AG10803 (cell line): ENCODE measurements at regions not wholly inside any gene's neighbourhood (a gene's known extent, or its start where the extent isn't known, plus 50 kb on each side); places are given as distances from the start of the nearest gene placed in this dataset.

Source experiments
- DNase-seq: peaks from one replicate; pipeline ENCODE4 v3.0.0; 2010; ENCODE audit warnings: low read depth
- H3K4me3 ChIP-seq: 2 replicates; pipeline ENCODE4 v1.5.1; 2011; ENCODE audit warnings: mild to moderate bottlenecking, low read length, control low read depth
- TF ChIP-seq, protein P1 (sequence below): conservative IDR thresholded peaks from 2 replicates; pipeline ENCODE4 v1.5.1; 2011; ENCODE audit warnings: mild to moderate bottlenecking, low read length, control low read depth, inconsistent platforms

DNA sequence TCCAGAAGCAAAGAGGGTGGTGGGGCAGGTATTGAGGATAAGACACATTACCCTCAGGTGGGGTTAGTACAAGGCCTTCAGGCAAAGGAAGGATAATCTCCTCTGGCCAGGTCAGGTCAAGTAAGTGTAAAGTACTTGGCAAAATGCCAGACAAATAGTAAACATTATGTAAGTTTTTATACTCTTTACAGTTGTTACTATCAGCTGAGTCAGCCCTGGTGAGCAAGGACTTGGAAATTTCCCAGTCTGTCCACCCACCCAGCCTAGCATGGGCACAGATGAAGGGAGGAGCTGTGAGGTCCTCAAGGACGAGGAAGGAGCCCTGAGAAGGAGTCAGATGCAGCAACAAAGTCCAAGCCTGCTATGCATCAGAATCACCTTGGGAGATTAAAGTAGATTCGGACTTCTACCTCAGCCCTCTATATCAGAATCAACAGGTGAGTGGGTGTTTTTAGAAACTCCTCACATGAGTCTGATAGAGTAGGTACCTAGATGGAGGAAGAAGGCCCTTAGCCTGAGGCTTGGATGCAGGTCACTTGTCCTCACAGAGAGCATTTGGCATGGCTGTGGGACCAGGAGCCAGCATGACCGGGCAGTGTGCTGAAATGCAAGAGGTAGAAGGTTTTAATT lies 50.2 kb upstream of the BARX1 start:
- TF ChIP-seq, protein P1, sequence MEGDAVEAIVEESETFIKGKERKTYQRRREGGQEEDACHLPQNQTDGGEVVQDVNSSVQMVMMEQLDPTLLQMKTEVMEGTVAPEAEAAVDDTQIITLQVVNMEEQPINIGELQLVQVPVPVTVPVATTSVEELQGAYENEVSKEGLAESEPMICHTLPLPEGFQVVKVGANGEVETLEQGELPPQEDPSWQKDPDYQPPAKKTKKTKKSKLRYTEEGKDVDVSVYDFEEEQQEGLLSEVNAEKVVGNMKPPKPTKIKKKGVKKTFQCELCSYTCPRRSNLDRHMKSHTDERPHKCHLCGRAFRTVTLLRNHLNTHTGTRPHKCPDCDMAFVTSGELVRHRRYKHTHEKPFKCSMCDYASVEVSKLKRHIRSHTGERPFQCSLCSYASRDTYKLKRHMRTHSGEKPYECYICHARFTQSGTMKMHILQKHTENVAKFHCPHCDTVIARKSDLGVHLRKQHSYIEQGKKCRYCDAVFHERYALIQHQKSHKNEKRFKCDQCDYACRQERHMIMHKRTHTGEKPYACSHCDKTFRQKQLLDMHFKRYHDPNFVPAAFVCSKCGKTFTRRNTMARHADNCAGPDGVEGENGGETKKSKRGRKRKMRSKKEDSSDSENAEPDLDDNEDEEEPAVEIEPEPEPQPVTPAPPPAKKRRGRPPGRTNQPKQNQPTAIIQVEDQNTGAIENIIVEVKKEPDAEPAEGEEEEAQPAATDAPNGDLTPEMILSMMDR = no peak
- H3K4me3 ChIP-seq = no peak overlapping the region
- no peak for DNase-seq
